NCI-H446 treated with DMSO at 0.1 percent for 48 hours (cell line): ENCODE measurements at regions not wholly inside any gene's neighbourhood (a gene's known extent, or its start where the extent isn't known, plus 50 kb on each side); places are given as distances from the start of the nearest gene placed in this dataset.
"Not testable (repeated sequence)": the region's sequence is repeated elsewhere in the genome, so short reads cannot be mapped to it uniquely, and the experiment has no call there.

Experiments
- DNase-seq: peaks from one replicate; lab custom pipeline; 2025; lab: John Stamatoyannopoulos, UW

DNA sequence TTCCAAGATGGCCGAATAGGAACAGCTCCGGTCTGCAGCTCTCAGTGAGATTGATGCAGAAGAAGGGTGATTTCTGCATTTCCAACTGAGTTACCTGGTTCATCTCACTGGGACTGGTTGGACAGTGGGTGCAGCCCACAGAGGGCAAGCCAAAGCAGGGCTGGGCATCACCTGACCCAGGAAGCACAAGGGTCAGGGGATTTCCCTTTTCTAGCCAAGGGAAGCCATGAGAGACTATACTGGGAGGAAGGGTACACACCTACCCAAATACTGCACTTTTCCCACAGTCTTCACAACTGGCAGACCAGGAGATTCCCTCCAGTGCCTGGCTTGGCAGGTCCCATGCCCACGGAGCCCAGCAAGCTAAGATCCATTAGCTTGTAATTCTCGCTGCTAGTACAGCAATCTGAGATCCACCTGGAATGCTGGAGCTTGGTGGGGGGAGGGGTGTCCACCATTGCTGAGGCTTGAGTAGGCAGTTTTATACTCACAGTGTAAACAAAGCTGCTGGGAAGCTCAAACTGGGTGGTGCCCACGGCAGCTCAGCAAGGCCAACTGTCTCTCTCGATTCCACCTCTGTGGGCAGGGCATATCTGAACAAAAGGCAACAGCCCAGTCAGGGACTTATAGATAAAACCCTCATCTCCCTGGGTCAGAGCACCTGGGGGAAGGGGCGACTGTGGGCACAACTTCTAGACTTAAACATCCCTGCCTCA, 365.8 kb downstream of the SPRY2 start:
- not testable (repeated sequence) for DNase-seq

DNA sequence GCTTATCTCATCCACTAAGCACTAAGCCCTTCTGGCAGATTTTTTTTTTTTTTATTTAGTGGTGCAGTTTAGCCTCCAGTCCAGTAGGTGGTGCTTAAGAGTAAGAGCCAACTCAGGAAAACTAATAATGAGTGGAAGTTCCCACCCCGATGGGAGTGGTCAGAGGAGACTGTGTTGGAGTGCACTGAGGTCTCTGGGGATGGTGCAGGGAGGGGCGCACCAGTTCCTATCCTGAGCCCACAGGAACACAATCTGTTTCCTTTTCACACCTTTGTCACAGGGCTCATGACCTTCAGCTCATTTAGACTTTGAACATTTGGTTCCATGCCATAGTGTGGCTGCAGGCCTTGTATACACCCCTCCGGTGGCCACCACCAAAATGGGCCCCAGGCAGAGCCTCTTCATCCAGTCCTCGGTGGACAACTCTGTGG, 367.4 kb downstream of the SPRY2 start:
- no peak for DNase-seq

DNA sequence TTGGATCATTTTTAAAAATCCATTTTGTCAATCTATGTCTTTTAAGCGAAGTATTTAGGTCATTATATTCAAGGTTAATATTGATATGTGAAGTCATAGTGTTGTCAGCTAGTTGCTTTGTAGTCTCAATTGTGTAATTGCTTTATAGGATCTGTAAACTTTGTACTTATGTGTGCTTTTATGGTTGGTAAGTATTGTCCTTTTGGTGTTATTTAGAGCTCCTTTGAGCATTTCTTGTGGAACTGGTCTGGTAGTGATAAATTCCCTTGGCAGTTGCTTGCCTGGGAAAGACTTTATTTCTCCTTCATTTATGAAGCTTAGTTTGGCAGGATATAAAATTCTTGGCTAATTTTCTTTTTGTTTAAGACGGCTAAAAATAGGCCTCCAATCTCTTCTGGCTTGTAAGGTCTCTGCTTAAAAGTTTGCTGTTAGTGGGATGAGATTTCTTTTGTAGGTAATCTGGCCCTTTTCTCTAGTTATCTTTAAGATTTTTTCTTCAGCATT, 368.8 kb downstream of the SPRY2 start:
- no peak for DNase-seq

DNA sequence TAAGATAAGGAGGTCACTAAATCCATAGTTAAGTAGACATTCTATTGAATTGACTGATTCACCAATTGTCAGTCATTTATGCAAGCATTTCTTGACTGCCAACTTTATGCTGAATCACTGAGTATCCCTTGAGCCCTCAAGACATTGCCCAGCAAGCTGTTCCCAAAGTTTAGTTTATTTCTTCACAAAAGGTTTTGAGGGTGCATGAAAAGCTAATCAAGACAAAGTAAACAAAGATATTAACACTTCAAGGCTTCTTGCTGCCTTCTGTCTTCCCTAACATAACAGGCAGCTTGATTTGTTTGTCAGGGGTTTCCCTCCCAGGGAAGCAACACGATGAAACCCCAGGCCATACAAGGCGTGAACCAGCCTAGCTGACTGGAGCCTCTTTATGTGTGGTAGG, 374.4 kb downstream of the SPRY2 start:
- no peak for DNase-seq

DNA sequence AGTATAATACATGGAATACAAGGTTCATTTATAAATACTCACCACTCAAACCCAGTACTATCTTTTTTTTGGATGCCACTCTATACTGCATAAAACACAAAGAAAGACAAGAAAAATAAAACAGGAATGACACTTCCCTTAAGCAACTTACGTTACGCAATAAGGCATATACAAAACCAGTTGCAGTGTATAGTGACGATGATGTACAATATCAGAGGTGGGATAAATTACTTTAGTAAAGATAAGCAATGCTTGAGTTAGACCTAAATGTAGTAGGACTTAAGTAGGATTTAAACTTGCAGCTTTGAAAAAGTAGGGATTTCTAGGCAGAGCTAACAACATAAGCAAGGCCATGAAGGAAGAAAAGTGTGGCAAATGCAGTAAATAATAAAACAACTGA, 374.9 kb downstream of the SPRY2 start:
- DNase-seq = no peak

DNA sequence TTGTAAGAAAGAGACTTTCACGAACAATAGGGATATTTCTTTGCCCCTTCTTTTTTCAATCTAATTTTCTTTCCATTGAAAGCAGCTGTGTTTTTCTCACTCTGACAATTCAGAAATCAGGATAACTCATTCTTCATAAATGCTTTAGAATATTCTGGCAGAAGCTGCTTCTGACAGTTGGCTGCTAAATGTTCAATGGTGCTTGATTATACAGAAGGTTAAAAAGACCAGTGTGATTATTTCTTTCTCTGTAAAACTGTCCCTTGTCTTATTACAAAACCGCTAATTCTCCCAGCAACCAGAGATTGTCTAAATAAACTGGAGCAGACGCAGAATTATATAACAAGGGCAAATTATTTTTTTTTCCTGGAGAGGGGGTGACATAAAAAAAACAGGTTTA, 394.4 kb downstream of the SPRY2 start:
- DNase-seq = no peak

DNA sequence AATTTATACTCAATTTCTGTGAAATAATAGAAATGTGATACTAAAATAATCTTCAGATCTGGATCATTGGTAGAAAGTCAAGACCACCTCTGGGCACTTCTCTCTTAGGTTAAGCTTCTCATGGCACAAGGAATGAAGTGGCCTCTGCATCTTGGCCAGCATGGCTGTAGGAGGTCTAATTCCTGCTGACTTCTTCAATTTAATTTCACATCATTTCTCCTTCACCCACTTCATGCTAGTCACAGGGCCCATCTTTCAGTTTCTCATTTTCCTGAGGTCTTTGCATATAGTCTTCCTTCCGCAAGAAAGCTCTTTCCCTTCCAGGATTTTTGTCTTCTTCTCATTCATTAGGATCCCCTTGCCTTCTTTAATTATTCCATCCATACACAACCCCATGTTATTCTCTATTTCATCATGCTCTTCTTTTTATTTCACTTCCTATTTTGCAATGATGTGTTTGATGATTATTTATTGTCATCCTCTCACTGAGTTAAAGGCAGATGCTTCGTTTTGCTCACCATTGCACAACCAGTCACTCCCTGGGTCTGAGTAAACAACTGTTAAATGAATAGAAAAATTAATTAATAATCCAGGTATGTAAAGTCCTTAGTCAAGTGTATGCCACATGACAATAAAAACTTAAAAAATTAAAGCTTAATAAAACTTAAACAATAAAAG, 397.4 kb downstream of the SPRY2 start:
- DNase-seq = no peak

DNA sequence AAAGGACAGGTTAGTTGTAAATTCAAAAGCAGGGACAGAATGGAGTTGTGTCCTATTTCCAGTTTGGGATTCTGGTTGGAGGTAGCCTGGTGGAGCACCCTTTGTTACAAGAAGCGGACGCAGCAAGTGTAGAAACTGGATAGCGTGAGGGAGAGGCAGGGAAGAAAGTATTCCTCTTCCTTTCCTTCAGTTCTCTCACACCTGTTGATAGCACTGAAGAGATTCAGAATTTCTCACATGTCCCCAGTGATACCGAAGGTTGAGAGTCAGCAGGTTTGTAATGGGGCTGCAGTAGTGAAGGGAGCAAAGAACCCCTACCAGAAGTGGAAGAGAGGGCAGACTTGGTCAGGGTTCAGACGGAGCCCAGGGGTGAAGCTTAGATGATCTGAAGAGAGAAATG, 399.2 kb downstream of the SPRY2 start:
- no peak for DNase-seq

DNA sequence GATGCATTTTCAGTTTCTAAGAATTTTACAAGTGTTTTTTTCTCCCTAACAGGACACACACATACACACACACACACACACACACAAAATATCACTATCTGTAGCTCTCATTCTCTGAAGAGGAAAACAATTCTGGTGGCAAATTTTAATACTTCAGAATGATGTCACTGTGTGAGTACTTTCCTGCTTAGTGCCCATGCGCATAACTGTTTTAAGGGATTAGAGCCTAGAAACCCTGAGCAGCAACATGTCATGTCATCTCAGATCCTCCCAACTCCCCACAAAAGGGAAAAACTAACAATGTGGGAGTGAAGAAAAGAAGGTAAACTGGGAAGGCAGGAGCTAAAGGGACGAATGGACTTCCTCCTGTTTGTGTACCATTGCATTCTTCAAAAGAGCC, 401.2 kb downstream of the SPRY2 start:
- no peak for DNase-seq

DNA sequence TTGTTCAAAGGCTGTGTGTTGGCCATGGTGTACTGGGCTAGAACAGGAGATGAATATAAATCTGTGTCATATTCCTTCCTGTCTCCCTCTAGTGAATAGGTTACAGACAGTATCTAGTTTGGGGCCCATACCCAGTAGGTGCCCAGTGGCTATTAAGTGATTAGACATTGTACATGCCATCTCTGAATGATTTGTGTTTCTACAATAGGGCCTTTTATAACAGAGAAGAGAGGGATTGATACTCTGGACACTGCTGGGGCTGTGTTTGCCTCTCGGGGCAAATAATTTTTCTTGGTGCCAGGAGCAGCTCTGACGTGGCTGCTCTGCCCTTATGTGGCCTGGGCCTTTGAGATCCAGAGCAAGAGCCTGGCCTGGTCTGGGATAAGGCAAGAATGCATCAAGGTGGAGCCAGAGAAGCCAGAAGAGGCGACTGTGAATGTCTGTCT, 403.1 kb downstream of the SPRY2 start:
- no peak for DNase-seq

DNA sequence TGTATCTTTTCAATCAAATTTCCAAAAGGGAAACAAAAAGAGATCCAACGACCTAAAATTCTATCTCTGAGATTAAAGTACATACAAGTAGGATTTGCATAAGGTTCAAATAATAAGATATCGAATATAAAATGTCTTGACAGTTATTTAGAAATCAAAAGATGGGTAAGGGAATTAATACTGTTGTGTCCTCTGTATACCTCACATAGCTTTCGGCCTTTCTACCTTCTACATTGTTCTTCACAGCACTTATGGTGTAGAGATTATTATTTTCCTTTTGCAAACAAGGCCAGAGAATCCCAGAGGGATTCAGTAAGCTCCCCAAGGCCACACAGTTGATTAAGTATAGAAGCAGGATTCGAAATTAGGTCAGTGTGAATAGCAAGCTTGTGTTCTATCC, 403.6 kb downstream of the SPRY2 start:
- no peak for DNase-seq

DNA sequence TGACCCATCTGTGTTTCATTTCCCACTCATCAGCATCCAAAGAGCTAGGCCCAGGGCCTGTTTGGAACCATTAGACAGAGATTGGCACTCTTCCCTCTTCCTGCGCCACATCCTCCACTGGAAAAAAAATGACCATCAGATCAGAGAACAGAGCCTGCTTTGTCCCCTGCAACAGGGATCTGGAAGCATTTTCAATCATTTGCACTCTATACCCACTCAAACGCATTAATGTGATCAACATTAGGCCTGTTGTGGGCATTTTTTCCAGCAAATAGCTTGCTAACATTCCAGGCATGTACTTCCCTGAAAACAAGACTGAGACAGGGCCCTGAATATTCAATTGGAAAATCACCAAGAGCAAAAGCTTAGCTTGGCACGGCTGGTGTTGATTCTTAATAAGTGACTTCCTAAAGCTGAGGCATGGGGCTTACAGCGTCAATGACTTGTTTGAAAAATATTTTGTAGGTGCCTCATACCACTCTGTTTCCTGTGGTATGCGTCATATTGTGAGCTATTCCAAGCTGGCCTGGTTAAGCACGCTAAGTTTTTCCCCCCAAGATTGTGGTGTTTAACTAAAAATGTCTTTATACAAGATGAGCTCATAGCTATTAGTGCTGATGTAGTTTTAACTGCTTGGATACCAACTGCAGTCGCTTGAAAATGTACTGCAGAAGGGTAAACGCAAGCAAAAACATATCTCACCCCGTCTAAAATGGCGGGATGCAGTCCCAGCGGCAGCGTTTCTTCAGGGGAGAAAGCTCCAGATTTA, 404.4 kb downstream of the SPRY2 start:
- DNase-seq = peak; percentile 10

DNA sequence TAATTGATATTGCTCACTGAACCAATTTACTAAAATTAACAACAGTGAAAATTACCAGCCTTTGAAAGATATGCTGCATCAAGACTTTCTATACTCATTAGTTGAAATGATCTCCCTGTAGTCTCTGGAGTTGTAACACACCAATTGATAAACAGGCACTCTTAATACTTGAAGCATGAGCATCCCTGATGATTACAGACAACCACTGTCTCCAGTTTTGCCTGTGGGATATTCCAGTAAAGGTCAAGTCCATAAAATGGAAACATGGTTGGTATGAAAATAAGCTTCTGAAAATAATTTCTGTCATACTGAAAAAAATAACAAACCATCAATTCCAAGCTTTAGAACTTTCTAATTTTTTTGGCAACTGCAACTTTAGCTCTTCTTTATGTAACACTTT, 405.8 kb downstream of the SPRY2 start:
- no peak for DNase-seq

DNA sequence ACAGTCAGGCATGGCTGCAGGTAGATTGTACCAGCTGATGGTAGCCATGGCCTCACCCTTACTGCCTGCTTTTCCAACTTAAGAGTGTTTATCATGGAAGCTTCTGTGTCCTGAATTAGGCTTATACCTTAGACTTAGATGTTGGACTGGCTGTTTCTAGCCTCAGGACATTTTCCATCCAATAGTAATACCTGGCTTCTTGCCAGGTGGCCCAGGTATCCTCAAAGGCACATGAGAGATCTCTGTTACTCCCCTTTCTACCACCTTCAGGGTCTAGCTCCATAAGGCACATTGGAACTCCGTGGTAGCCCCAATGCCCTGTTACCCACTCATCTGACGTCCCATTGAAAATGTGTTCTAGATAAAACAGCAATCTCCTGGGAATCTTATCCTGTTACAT, 407.5 kb downstream of the SPRY2 start:
- DNase-seq = no peak

DNA sequence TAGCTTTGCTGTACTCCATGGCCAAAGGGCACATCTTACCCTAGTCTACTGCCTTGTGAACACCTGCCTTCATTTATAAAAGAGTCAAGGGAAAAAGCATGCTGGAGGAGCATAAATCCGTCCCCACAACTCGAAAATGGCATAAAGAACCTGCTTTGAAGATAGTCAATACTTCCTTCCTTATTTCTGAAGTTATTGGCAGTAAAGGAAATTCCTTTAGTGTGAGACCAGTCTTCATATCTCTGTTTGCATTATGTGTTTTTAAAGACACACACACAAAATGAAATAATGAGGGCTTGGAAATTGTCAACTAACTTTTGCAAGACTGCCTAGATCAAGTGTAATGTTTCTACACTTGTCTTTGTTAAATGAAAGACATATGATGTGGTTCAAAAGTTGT, 408.4 kb downstream of the SPRY2 start:
- no peak for DNase-seq

DNA sequence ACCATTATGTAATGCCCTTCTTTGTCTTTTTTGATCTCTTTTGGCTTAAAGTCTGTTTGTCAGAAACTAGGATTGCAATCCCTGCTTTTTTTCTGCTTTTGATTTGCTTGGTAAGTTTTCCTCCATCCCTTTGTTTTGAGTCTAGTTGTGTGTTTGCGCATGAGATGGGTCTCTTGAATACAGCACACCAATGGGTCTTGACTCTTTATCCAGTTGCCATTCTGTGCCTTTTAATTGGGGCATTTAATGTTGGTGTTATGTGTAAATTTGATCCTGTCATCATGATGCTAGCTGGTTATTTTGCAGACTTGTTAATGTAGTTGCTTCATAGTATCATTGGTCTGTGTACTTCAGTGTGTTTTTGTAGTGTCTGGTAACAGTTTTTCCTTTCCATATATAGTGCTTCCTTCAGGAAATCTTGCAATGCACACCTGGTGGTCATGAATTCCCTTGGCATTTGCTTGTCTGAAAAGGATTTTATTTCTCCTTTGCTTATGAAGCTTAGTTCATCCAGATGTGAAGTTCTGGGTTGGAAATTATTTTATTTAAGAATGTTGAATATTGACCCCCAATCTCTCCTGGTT, 416.9 kb downstream of the SPRY2 start:
- not testable (repeated sequence) for DNase-seq

DNA sequence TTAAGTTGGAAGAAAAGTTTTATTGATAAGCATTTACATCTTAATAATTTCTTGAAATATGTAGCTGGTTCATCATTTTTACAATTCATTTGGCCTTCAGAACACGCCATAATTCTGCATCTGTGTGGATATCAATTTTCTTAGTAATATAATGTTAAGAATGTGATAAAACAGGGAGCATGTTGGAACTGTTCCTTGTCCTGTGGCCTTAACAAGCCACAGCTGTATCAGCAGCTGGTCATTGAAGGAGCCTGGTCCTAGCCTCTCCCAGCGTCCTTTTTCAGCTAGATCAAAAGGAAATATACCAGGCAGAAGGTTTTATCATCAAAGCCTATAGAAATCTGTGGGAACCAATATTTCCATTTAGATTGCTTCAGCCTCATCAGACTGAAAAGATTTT, 421.8 kb downstream of the SPRY2 start:
- no peak for DNase-seq

DNA sequence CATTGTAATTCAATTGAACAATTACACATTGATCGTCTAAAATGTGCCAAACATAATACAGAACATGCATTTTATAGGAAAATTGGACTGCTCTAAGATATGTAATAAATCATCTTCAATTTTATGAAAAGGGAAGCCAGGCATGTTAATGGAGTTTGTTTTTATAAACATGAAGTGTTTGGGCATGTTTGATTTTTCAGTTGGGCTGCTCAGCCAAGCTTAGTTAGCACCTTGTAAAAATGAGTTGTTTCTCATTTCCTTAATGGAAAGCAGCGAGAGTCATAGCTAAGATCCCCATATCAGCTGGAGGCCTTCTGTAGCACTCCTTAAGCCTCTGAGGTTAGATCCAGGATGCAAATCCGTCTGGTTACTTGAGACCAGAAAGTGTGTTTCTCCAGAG, 422.3 kb downstream of the SPRY2 start:
- no peak for DNase-seq

DNA sequence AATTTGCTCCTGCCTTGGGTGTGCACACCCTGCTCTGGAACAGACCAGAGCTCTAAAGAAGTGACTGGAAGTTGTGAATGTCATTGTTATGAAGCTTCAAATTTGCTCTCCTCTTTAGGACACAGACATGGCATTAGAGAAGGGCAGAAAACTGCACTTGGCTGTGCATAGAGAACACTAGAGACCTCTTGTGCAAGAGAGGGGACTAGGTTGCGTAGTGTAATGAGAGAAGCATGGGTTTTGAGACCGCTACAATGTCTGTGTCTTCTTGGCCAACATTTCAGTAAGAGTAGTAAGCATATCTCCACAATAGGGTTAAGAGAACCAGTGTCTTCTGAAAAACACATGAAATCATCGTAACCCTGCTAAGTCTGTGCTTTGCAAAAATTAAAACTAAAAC, 423.3 kb downstream of the SPRY2 start:
- no peak for DNase-seq

DNA sequence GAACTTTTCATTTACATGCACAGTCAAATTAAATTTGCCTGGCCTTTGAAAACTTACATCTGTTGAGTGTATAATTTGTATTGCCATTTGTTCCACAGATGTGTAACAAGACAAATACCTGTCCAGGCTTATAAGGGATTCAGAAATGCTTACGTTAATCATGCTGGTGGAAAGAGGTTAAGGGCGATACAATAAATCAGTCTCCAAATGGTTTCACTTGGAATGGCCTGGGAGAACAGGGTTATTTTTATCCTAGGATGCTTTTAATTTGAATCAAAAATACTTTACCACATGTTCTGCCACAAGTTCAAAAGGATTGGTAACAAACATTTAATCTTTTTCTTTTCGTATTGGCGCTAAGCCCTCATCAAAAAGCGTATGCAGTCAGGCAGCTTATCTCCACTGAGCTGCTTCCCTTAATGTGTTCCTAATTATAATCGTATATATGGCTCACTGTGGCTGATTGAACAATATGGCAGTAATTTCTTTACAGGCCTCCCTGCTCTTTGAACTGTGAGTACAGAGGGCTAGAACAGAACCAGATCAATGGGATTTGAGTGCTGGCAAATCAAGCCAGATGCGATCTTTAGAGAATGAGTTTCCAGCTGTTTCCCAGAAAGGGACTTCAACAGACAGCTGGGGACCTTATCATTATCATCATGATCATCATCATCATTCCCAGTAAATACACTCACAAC, 425.7 kb downstream of the SPRY2 start:
- DNase-seq = no peak

DNA sequence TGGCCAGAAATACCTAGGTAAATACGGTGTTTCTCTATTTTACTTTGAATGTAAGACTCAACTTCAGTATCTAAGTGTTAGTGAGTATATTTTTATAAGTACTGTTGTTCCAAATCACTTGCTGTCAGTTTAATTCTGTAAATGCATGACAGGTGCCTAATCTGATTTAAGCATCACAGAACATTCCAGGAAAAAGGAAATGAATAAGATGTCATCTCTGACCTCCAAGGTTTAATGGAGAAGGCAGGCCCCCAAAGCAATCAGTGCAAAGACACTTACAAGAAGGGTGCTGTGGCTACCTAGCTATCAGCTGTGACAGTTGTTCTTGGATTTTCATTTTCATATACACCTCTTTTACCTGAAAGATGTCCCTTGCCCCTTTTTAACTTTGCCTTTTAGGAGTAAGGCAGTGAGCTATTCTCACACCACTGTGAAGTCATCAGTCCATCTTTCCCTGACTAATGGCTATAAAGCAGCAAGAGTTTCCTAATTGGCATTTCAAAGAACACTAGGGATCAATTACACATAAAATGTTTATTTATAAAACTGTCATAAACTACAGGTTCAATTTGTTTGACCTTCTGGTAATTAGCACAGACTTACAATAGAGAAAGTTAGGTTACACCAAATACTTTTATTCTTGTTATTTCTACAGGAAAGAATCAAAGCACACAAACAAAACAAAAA, 427.6 kb downstream of the SPRY2 start:
- no peak for DNase-seq
